SH-SY5Y (cell line): ENCODE measurements at regions not wholly inside any gene's neighbourhood (a gene's known extent, or its start where the extent isn't known, plus 50 kb on each side); places are given as distances from the start of the nearest gene placed in this dataset.

Source experiments
- GATA2 ChIP-seq: IDR thresholded peaks from 2 replicates; pipeline ENCODE4 v1.6.1; 2011; ENCODE audit warnings: mild to moderate bottlenecking, low read depth, low read length
- GATA3 ChIP-seq: IDR thresholded peaks from 2 replicates; pipeline ENCODE4 v1.6.1; 2011; ENCODE audit warnings: low read depth, mild to moderate bottlenecking, low read length, moderate library complexity

- TF ChIP-seq GATA2: no peak
- TF ChIP-seq GATA3: no peak
These were observed 99.9 kb downstream of the C1orf94 start for GRCh38 chr1:34276606-34277005.
